ENCODE measurements at regions not wholly inside any gene's neighbourhood (a gene's known extent, or its start where the extent isn't known, plus 50 kb on each side); places are given as distances from the start of the nearest gene placed in this dataset.

- Histone ChIP-seq H3K4me2 (ENCODE audit: low read depth, low read length, poor library complexity, severe bottlenecking) (no peak overlapping the region), H3K9me3 (ENCODE audit: insufficient read depth, low read length) (no peaks in the 10 kb centered on the region), H3K36me3 (ENCODE audit: low read length) (no peaks in the 10 kb centered on the region), H3K27ac (ENCODE audit: low read depth, low read length) (no peak overlapping the region), H2AFZ (ENCODE audit: low read depth, low read length, severe bottlenecking) (no peak overlapping the region), H3K79me2 (ENCODE audit: insufficient read depth, low read length) (no peaks in the 10 kb centered on the region), H3F3A (ENCODE audit: insufficient read depth) (no peaks in the 10 kb centered on the region), H4K20me1 (ENCODE audit: low read depth, low read length) (no peaks in the 10 kb centered on the region), H3K4me3 (ENCODE audit: insufficient read depth, low read length, poor library complexity, severe bottlenecking) (no peak overlapping the region), H3K9me2 (replicated peaks; ENCODE audit: insufficient read depth, low read length) (no peaks in the 10 kb centered on the region), H3K9ac (ENCODE audit: low read length) (no peak overlapping the region), H3K27me3 (ENCODE audit: low read length) (no peaks in the 10 kb centered on the region)
- TF ChIP-seq EZH2phosphoT487 (conservative IDR thresholded peaks at IDR 0.05; ENCODE audit: low read length) (no peak), CTCF (IDR thresholded peaks at IDR 0.05; ENCODE audit: insufficient read depth, low read length, poor library complexity, severe bottlenecking) (no peak)
These were observed 207.9 kb upstream of the COL8A1 start for GRCh38 chr3:99430348-99431134.

GRCh38 chr3:99429502-99429901 lies 208.9 kb upstream of the COL8A1 start:
- Histone ChIP-seq H3F3A (ENCODE audit: insufficient read depth) (no peaks in the 10 kb centered on the region), H3K4me3 (ENCODE audit: insufficient read depth, low read length, poor library complexity, severe bottlenecking) (no peak overlapping the region), H3K36me3 (ENCODE audit: low read length) (no peaks in the 10 kb centered on the region), H3K79me2 (ENCODE audit: insufficient read depth, low read length) (no peaks in the 10 kb centered on the region), H3K27me3 (ENCODE audit: low read length) (no peaks in the 10 kb centered on the region), H3K9ac (ENCODE audit: low read length) (no peak overlapping the region), H4K20me1 (ENCODE audit: low read depth, low read length) (no peaks in the 10 kb centered on the region), H3K4me2 (ENCODE audit: low read depth, low read length, poor library complexity, severe bottlenecking) (no peak overlapping the region), H3K27ac (ENCODE audit: low read depth, low read length) (no peak overlapping the region), H3K9me2 (replicated peaks; ENCODE audit: insufficient read depth, low read length) (no peaks in the 10 kb centered on the region), H2AFZ (ENCODE audit: low read depth, low read length, severe bottlenecking) (no peak overlapping the region), H3K9me3 (ENCODE audit: insufficient read depth, low read length) (no peaks in the 10 kb centered on the region)
- no peak for TF ChIP-seq EZH2phosphoT487 (conservative IDR thresholded peaks at IDR 0.05; ENCODE audit: low read length)
- no peak for TF ChIP-seq CTCF (IDR thresholded peaks at IDR 0.05; ENCODE audit: insufficient read depth, low read length, poor library complexity, severe bottlenecking)

GRCh38 chr3:99425930-99426329 lies 212.5 kb upstream of the COL8A1 start:
- Histone ChIP-seq H3K36me3 (ENCODE audit: low read length) (no peaks in the 10 kb centered on the region), H2AFZ (ENCODE audit: low read depth, low read length, severe bottlenecking) (no peak overlapping the region), H3K4me2 (ENCODE audit: low read depth, low read length, poor library complexity, severe bottlenecking) (no peak overlapping the region), H3K9me3 (ENCODE audit: insufficient read depth, low read length) (no peaks in the 10 kb centered on the region), H3K9me2 (replicated peaks; ENCODE audit: insufficient read depth, low read length) (no peaks in the 10 kb centered on the region), H3F3A (ENCODE audit: insufficient read depth) (no peaks in the 10 kb centered on the region), H3K79me2 (ENCODE audit: insufficient read depth, low read length) (no peaks in the 10 kb centered on the region), H4K20me1 (ENCODE audit: low read depth, low read length) (no peaks in the 10 kb centered on the region), H3K27ac (ENCODE audit: low read depth, low read length) (no peak overlapping the region), H3K9ac (ENCODE audit: low read length) (no peak overlapping the region), H3K27me3 (ENCODE audit: low read length) (no peaks in the 10 kb centered on the region), H3K4me3 (ENCODE audit: insufficient read depth, low read length, poor library complexity, severe bottlenecking) (no peak overlapping the region)
- no peak for TF ChIP-seq EZH2phosphoT487 (conservative IDR thresholded peaks at IDR 0.05; ENCODE audit: low read length)
- no peak for TF ChIP-seq CTCF (IDR thresholded peaks at IDR 0.05; ENCODE audit: insufficient read depth, low read length, poor library complexity, severe bottlenecking)

Measured in SU-DHL-6 (cell line).